ENCODE measurements at regions not wholly inside any gene's neighbourhood (a gene's known extent, or its start where the extent isn't known, plus 50 kb on each side); places are given as distances from the start of the nearest gene placed in this dataset.

DNA sequence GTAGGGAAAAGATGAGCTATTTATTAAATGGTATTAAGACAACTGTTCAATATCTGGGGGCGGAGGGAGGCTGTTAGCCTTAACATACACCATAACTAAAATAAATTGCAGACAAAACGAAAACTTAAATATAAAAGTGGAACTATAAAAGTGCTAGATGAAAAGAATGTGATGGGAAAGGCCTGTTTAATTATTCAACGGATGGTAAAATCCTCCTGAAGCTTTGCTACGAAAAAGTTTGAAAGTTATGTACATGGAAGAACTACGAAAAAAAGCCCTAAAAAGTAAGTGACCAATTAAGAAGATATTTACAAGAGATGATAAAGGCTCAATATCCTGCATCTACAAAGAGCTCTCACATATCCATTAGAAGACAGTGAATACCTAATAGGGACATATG is 197.8 kb upstream of the IER5L start:
- TF ChIP-seq, protein P1, sequence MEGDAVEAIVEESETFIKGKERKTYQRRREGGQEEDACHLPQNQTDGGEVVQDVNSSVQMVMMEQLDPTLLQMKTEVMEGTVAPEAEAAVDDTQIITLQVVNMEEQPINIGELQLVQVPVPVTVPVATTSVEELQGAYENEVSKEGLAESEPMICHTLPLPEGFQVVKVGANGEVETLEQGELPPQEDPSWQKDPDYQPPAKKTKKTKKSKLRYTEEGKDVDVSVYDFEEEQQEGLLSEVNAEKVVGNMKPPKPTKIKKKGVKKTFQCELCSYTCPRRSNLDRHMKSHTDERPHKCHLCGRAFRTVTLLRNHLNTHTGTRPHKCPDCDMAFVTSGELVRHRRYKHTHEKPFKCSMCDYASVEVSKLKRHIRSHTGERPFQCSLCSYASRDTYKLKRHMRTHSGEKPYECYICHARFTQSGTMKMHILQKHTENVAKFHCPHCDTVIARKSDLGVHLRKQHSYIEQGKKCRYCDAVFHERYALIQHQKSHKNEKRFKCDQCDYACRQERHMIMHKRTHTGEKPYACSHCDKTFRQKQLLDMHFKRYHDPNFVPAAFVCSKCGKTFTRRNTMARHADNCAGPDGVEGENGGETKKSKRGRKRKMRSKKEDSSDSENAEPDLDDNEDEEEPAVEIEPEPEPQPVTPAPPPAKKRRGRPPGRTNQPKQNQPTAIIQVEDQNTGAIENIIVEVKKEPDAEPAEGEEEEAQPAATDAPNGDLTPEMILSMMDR (IDR thresholded peaks at IDR 0.05): no peak
- no peak for TF ChIP-seq ZFX (IDR thresholded peaks at IDR 0.05; ENCODE audit: borderline replicate concordance)

Measured in 22Rv1 (cell line).